Right cardiac atrium (tissue), 5 donors: ENCODE measurements at regions not wholly inside any gene's neighbourhood (a gene's known extent, or its start where the extent isn't known, plus 50 kb on each side); places are given as distances from the start of the nearest gene placed in this dataset.

ENCODE experiments used
- ATAC-seq, 2 donors: fragments of 200-7000 bp; cut with Tn5 transposase; one replicate each; pipeline versions ENCODE4 v1.8.0 to v1.9.1; 2020; ENCODE audit warnings: moderate library complexity in 2 of 2, mild to moderate bottlenecking in 1 of 2
- DNase-seq, 3 donors: peaks; one replicate each; pipeline ENCODE4 v3.0.0-alpha.2; 2020
- H3K27ac ChIP-seq: one replicate; pipeline ENCODE4 v1.5.1; 2013; ENCODE audit warnings: mild to moderate bottlenecking, low read length, control low read depth, moderate library complexity
- H3K27me3 ChIP-seq: one replicate; pipeline ENCODE4 v1.6.1; 2013; ENCODE audit not compliant: control insufficient read depth, insufficient read depth
- H3K4me1 ChIP-seq: one replicate; pipeline ENCODE4 v1.6.1; 2013; ENCODE audit warnings: low read length; ENCODE audit not compliant: control insufficient read depth, insufficient read depth
- H3K4me3 ChIP-seq: one replicate; pipeline ENCODE4 v1.5.1; 2013; ENCODE audit warnings: low read length, control low read depth
- H3K9me3 ChIP-seq: one replicate; pipeline ENCODE4 v1.6.1; 2013; ENCODE audit warnings: low read length; ENCODE audit not compliant: control insufficient read depth
- WGBS: extraction: QIAGEN DNeasy Blood & Tissue Kit; methylation state at CpG from one replicate; pipeline ENCODE4 v1.1.7; 2013; 5-methylcytosine and 5-hydroxymethylcytosine counted together
- intact Hi-C, 4 donors: fragments of 100-400 bp; cut with DNase I; formaldehyde crosslinking; loops; one replicate each; pipeline versions ENCODE4 v1.11.0 to v1.14.0; 2022 to 2023
- donor health status: healthy with polysubstance abuse.
- donor health status: DM: no; HTN: yes; CAD: no.
- donor health status: DM: no; HTN: no; CAD: no.
- donor health status: DM: no; HTN: yes; CAD: no; lungs with severe emphysema.
- donor health status: DM: yes; HTN: yes; CAD: no.

GRCh38 chr3:144294659-144295538 is 323.3 kb downstream of the DIPK2A start:
- Histone ChIP-seq H3K27me3 (no peaks in the 10 kb centered on the region), H3K4me1 (no peaks in the 10 kb centered on the region), H3K4me3 (no peak overlapping the region), H3K9me3 (no peaks in the 10 kb centered on the region), H3K27ac (no peak overlapping the region)
- intact Hi-C loops: no loop called here
- DNase-seq: no peak
- WGBS: 89% methylated on average over 2 of the region's 2 CpGs
- ATAC-seq: no peak

GRCh38 chr3:144295613-144296012 is 324.0 kb downstream of the DIPK2A start:
- ATAC-seq (no peak), DNase-seq (no peak)
- no peaks in the 10 kb centered on the region for H3K4me1 ChIP-seq
- H3K4me3 ChIP-seq: no peak overlapping the region
- intact Hi-C loops: no loop called here
- 49% methylated on average over 3 of the region's 3 CpGs for WGBS
- H3K27ac ChIP-seq: no peak overlapping the region
- H3K27me3 ChIP-seq: no peaks in the 10 kb centered on the region
- no peaks in the 10 kb centered on the region for H3K9me3 ChIP-seq

DNA sequence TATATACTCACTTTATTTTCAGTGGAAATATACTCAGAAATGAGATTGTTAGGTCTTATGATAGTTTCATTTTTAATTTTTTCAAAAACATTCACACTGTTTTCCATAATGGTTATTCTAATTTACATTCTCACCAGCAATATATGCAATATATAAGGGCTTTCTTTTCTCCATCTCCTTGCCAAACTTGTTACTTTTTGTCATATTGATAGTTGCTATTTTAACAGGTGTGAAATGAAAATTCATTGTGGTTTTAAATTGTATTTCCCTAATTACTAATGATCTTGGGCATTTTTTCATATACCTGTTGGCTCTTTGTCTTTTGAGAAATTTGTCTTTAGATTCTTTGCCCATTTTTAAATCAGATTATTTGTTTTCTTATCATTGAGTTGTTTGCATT is 325.2 kb downstream of the DIPK2A start:
- Histone ChIP-seq H3K4me3 (no peak overlapping the region), H3K4me1 (no peaks in the 10 kb centered on the region), H3K9me3 (no peaks in the 10 kb centered on the region), H3K27me3 (no peaks in the 10 kb centered on the region), H3K27ac (no peak overlapping the region)
- DNase-seq (no peak), ATAC-seq (no peak)
- intact Hi-C loops: no loop called here

DNA sequence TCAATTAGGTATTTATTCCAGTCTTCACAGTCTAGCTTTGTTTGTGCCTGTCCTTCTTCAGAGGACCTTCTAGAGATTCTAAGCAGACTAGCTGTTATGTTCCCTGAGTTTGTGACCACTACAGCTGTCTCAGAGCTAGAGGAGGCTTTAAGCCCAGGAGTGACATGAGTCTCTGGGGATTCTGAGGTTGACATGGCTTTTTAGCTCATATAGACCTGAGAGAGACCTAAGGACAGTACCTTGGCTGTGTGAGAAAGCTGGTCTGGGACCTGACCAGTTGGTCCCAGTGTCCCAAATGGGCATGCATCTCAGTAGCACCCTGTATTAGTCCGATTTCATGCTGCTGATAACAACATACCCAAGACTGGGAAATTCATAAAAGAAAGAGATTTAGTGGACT is 330.2 kb downstream of the DIPK2A start:
- intact Hi-C loops: no loop called here

DNA sequence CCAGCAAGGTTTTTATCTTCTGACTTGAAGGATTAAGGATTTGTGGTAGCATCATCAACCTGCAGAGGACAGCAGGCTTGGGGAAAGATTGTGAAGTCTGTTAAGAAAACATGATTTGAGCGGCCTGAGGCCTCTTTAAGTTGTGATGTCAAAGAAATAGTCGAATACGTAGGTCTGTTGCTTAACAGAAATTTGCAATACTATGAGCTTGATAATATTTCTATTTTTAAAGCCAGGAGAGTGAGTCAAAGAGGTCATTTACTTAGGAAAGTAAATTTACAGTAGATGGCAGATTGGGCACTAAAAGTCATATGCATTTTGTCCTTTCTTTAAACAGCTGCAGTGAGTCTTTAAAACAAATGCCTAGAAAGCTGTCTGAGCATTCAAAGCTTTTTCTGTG is 336.3 kb downstream of the DIPK2A start:
- ATAC-seq: no peak
- H3K27ac ChIP-seq: no peak overlapping the region
- H3K4me1 ChIP-seq: no peaks in the 10 kb centered on the region
- no peaks in the 10 kb centered on the region for H3K9me3 ChIP-seq
- no peak overlapping the region for H3K4me3 ChIP-seq
- no peaks in the 10 kb centered on the region for H3K27me3 ChIP-seq
- intact Hi-C loops: no loop called here
- no peak for DNase-seq
- WGBS: 64% methylated on average over 3 of the region's 3 CpGs

More for the DNA sequence above, 330.2 kb downstream of the DIPK2A start:
- no peaks in the 10 kb centered on the region for H3K4me1 ChIP-seq
- ATAC-seq: no peak
- H3K27me3 ChIP-seq: no peaks in the 10 kb centered on the region
- no peak for DNase-seq
- H3K4me3 ChIP-seq: no peak overlapping the region
- WGBS: 79% methylated on average over 1 of the region's 1 CpG
- no peaks in the 10 kb centered on the region for H3K9me3 ChIP-seq
- H3K27ac ChIP-seq: no peak overlapping the region

DNA sequence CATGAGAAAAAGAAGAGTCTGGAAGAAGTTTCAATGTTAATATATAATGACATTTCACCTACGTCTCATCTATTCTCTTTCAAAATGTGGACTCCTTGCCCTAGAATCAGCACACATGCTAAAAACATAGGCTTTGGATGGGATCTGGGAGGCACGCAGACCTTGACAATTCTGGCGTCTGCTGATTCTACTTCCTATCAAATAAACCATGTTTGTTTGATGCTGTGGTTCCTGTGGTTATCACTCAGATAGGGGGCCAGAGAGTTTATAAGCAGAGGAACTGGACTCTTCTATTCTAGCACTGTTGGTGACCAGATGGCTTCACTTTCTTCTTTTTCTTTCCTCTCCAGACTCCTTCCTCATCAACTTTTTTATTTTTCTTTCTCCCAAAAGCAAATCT is 336.8 kb downstream of the DIPK2A start:
- Histone ChIP-seq H3K27ac (no peak overlapping the region), H3K9me3 (no peaks in the 10 kb centered on the region), H3K4me1 (no peaks in the 10 kb centered on the region), H3K27me3 (no peaks in the 10 kb centered on the region), H3K4me3 (no peak overlapping the region)
- DNase-seq: no peak
- WGBS: 68% methylated on average over 3 of the region's 3 CpGs
- intact Hi-C loops: no loop called here
- no peak for ATAC-seq

- no peaks in the 10 kb centered on the region for H3K27me3 ChIP-seq
- no peak overlapping the region for H3K27ac ChIP-seq
- ATAC-seq: no peak
- DNase-seq: no peak
- no peak overlapping the region for H3K4me3 ChIP-seq
- H3K4me1 ChIP-seq: no peaks in the 10 kb centered on the region
- intact Hi-C loops: no loop called here
- H3K9me3 ChIP-seq: no peaks in the 10 kb centered on the region
- WGBS: 61% methylated on average over 3 of the region's 3 CpGs
Observed at GRCh38 chr3:144312702-144313101, 341.1 kb downstream of the DIPK2A start.

DNA sequence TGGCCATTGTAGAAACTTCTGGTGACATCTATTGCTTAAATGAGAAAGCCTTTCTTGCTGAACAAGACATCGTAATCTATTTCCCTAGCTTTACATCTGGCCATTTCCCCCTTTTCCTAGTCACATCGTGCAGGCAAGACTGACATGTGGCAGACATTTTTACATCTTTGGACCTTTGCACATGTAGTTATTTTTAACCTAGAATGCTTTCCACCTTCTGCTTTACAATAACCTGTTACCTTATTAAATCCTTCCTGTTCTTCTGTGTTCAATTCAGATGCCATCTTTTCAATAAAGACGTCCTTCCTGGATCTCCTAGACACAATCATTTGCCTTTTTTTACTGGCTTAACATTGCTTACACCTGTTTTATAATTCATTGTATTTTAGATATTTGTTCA is 343.3 kb downstream of the DIPK2A start:
- no peak for ATAC-seq
- Histone ChIP-seq H3K9me3 (no peaks in the 10 kb centered on the region), H3K4me1 (no peaks in the 10 kb centered on the region), H3K4me3 (no peak overlapping the region), H3K27ac (no peak overlapping the region), H3K27me3 (no peaks in the 10 kb centered on the region)
- WGBS: 81% methylated on average over 3 of the region's 3 CpGs
- DNase-seq: no peak
- intact Hi-C loops: no loop called here

DNA sequence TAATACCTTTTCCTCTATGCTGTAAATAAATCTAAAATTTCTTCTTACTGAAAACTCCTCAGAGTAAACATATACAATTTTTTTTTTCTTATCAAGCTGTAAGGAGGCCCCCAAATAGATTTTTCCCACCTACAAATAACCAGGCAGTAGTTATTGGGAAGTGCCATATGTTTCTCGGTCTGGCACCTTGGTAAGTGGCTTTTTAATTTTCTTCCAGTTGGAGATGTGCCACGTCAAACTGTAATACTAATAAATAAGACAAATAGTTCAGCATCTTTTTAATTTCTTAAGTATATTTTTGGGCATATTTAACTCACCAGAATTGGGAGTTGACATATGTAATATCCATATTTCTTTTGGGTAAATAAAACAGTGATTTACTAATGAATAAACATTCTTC is 346.3 kb downstream of the DIPK2A start:
- no peak for ATAC-seq
- H3K27ac ChIP-seq: no peak overlapping the region
- intact Hi-C loops: no loop called here
- DNase-seq: no peak
- H3K27me3 ChIP-seq: no peaks in the 10 kb centered on the region
- H3K4me3 ChIP-seq: no peak overlapping the region
- 87% methylated on average over 2 of the region's 2 CpGs for WGBS
- H3K9me3 ChIP-seq: no peaks in the 10 kb centered on the region
- H3K4me1 ChIP-seq: no peaks in the 10 kb centered on the region

GRCh38 chr3:144324076-144324475 is 352.5 kb downstream of the DIPK2A start:
- no peaks in the 10 kb centered on the region for H3K9me3 ChIP-seq
- WGBS: 88% methylated on average over 2 of the region's 2 CpGs
- no peak overlapping the region for H3K4me3 ChIP-seq
- no peak overlapping the region for H3K27ac ChIP-seq
- no peaks in the 10 kb centered on the region for H3K27me3 ChIP-seq
- no peak for ATAC-seq
- DNase-seq: peak in 1 of 3 donors; percentile 39
- H3K4me1 ChIP-seq: no peaks in the 10 kb centered on the region
- intact Hi-C loops: no loop called here

- intact Hi-C loops: no loop called here
- WGBS: 74% methylated on average over 3 of the region's 3 CpGs
- DNase-seq (no peak), ATAC-seq (no peak)
- Histone ChIP-seq H3K4me3 (no peak overlapping the region), H3K27ac (no peak overlapping the region), H3K4me1 (no peaks in the 10 kb centered on the region), H3K9me3 (no peaks in the 10 kb centered on the region), H3K27me3 (no peaks in the 10 kb centered on the region)
Observed at GRCh38 chr3:144332868-144333267, 361.2 kb downstream of the DIPK2A start.

DNA sequence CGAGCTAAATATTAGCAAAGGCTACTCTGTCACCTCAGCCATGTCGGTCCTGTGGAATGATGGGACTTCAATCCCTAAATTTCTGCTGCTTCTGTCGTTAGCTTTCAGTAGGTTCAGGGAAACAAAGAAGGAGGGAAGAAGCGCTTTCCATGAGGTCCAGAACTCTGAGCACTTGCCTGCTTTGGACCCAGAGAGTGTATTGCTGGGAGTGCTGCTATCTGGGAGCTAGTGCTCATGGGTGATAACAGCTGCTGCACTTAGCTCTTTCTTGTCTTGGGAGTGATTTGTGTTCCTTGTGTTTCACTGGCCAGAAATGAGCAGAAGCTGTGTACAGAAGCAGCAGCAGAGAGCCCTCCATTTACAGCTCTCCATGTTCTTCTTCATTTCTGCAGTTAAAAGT is 369.8 kb downstream of the DIPK2A start:
- Histone ChIP-seq H3K27me3 (no peaks in the 10 kb centered on the region), H3K27ac (no peak overlapping the region), H3K9me3 (no peaks in the 10 kb centered on the region), H3K4me1 (no peaks in the 10 kb centered on the region), H3K4me3 (no peak overlapping the region)
- WGBS: 43% methylated on average over 4 of the region's 4 CpGs
- DNase-seq: no peak
- intact Hi-C loops: no loop called here
- peak; percentile 23 to 89 for ATAC-seq
